ENCODE measurements at regions not wholly inside any gene's neighbourhood (a gene's known extent, or its start where the extent isn't known, plus 50 kb on each side); places are given as distances from the start of the nearest gene placed in this dataset.

DNA sequence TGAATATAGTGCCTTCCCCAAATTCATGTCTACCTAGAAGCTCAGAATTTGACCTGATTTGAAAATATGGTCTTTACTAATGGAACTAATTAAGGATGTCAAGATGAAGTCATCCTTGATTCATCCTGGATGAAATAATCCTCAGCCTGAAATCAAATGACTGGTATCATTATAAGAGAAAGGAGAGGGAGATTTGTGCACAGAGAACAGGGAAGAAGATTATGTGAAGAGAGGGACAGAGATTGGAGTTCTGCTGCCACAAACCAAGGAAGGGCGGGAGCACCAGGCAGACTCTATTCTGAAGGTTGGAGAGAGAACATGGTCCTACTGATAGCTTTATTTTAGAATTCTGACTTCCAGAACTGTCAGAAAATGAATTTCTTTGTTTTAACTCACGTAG lies 680.9 kb upstream of the AADAT start:
- no peak for TF ChIP-seq CHD2 (IDR thresholded peaks at IDR 0.05; ENCODE audit: low read length, partially characterized antibody)
- no peak for TF ChIP-seq RFX5 (IDR thresholded peaks at IDR 0.05)

All from A549 (cell line).